Neuronal stem cell (in vitro differentiated cells): ENCODE measurements at regions not wholly inside any gene's neighbourhood (a gene's known extent, or its start where the extent isn't known, plus 50 kb on each side); places are given as distances from the start of the nearest gene placed in this dataset.

ENCODE experiments used
- DNase-seq: peaks from one replicate; pipeline ENCODE4 v3.0.0-alpha.2; 2013; ENCODE audit warnings: low spot score
- H2AFZ ChIP-seq: one replicate; pipeline ENCODE4 v1.6.1; 2013; ENCODE audit warnings: mild to moderate bottlenecking, low read length, inconsistent platforms
- H2AK5ac ChIP-seq: 2 replicates; pipeline ENCODE4 v1.6.1; 2013; ENCODE audit warnings: low read depth, mild to moderate bottlenecking, inconsistent platforms, low read length, moderate library complexity, mixed read lengths
- H2BK120ac ChIP-seq: 2 replicates; pipeline ENCODE4 v1.6.1; 2013; ENCODE audit warnings: low read depth, mild to moderate bottlenecking, inconsistent platforms, low read length, moderate library complexity, mixed read lengths
- H2BK12ac ChIP-seq: one replicate; pipeline ENCODE4 v1.6.1; 2013; ENCODE audit warnings: low read length, inconsistent platforms
- H2BK15ac ChIP-seq: 2 replicates; pipeline ENCODE4 v1.6.1; 2013; ENCODE audit warnings: mild to moderate bottlenecking, low read length, inconsistent platforms, mixed read lengths
- H2BK5ac ChIP-seq: one replicate; pipeline ENCODE4 v1.6.1; 2013; ENCODE audit warnings: inconsistent platforms, mild to moderate bottlenecking, low read length, moderate library complexity
- H3K14ac ChIP-seq: one replicate; pipeline ENCODE4 v1.6.1; 2013; ENCODE audit warnings: low read length, inconsistent platforms
- H3K18ac ChIP-seq: 2 replicates; pipeline ENCODE4 v1.6.1; 2013; ENCODE audit warnings: low read length, inconsistent platforms
- H3K23ac ChIP-seq: 2 replicates; pipeline ENCODE4 v1.6.1; 2013; ENCODE audit warnings: low read depth, mild to moderate bottlenecking, mixed read lengths, low read length, inconsistent platforms; ENCODE audit not compliant: poor library complexity
- H3K27ac ChIP-seq: replicated peaks from 3 replicates; pipeline ENCODE4 v1.5.1; 2013; ENCODE audit warnings: low read length, inconsistent platforms
- H3K27me3 ChIP-seq, 3 experiments: 2 replicates each; pipeline ENCODE4 v1.6.1; 2013; ENCODE audit warnings: low read length in 3 of 3, mild to moderate bottlenecking in 2 of 3, inconsistent platforms in 1 of 3, low read depth in 1 of 3, mixed read lengths in 1 of 3, moderate library complexity in 1 of 3; ENCODE audit not compliant: control insufficient read depth in 3 of 3, insufficient read depth in 3 of 3
- H3K36me3 ChIP-seq, 2 donors: replicated peaks in 1 of 2; 2 replicates each; pipeline ENCODE4 v1.6.1; 2013; ENCODE audit warnings: low read length in 2 of 2; ENCODE audit not compliant: control insufficient read depth in 2 of 2, insufficient read depth in 2 of 2
- H3K4ac ChIP-seq: 2 replicates; pipeline ENCODE4 v1.6.1; 2013; ENCODE audit warnings: inconsistent platforms, mild to moderate bottlenecking, low read length, moderate library complexity
- H3K4me1 ChIP-seq, 2 donors: 1 replicate in 1 of 2; 2 replicates in 1 of 2; pipeline ENCODE4 v1.6.1; 2013; ENCODE audit warnings: low read length in 2 of 2, low read depth in 1 of 2; ENCODE audit not compliant: control insufficient read depth in 2 of 2, insufficient read depth in 1 of 2
- H3K4me2 ChIP-seq: one replicate; pipeline ENCODE4 v1.6.1; 2013; ENCODE audit warnings: mild to moderate bottlenecking, low read length, inconsistent platforms; ENCODE audit not compliant: insufficient read depth, poor library complexity, severe bottlenecking
- H3K4me3 ChIP-seq, 2 donors: 2 replicates each; pipeline ENCODE4 v1.5.1; 2013; ENCODE audit warnings: low read length in 2 of 2, mild to moderate bottlenecking in 2 of 2, inconsistent platforms in 1 of 2, moderate library complexity in 1 of 2
- H3K79me1 ChIP-seq: one replicate; pipeline ENCODE4 v1.6.1; 2013; ENCODE audit warnings: low read depth, mild to moderate bottlenecking, inconsistent platforms, low read length, moderate library complexity
- H3K9ac ChIP-seq: one replicate; pipeline ENCODE4 v1.6.1; 2013; ENCODE audit warnings: mild to moderate bottlenecking, low read depth, low read length, inconsistent platforms; ENCODE audit not compliant: poor library complexity
- H3K9me3 ChIP-seq, 2 donors: replicated peaks in 1 of 2; 2 replicates each; pipeline versions ENCODE3 to v1.6.1; 2013; ENCODE audit warnings: low read length in 2 of 2, mild to moderate bottlenecking in 2 of 2, inconsistent platforms in 1 of 2, low read depth in 1 of 2, mixed read lengths in 1 of 2, moderate library complexity in 1 of 2; ENCODE audit not compliant: control insufficient read depth in 2 of 2, insufficient read depth in 1 of 2
- H4K8ac ChIP-seq: one replicate; pipeline ENCODE4 v1.6.1; 2013; ENCODE audit warnings: low read depth, mild to moderate bottlenecking, inconsistent platforms, low read length, moderate library complexity
- H4K91ac ChIP-seq: one replicate; pipeline ENCODE4 v1.6.1; 2013; ENCODE audit warnings: low read length, low read depth, mild to moderate bottlenecking, inconsistent platforms; ENCODE audit not compliant: poor library complexity
- WGBS, 2 donors: extraction: QIAGEN DNeasy Blood & Tissue Kit; methylation state at CpG; one replicate each; pipeline ENCODE4 v1.1.7; 2013; ENCODE audit warnings: missing lambda C conversion rate in 2 of 2, mixed read lengths in 1 of 2; ENCODE audit not compliant: insufficient read length in 2 of 2, insufficient replicate concordance in 1 of 2; ENCODE audit errors: extremely low coverage in 2 of 2; 5-methylcytosine and 5-hydroxymethylcytosine counted together

GRCh38 chr1:81197591-81197990 is 603.1 kb upstream of the ADGRL2 start:
- Histone ChIP-seq H3K4me2 (no peak overlapping the region), H3K14ac (no peak overlapping the region), H3K4me3 (no peak overlapping the region), H4K91ac (no peak overlapping the region), H3K4ac (no peak overlapping the region), H3K9me3 (no peaks in the 10 kb centered on the region), H2BK12ac (no peak overlapping the region), H3K36me3 (no peaks in the 10 kb centered on the region), H3K4me1 (peaks cover 0 to 5% of the 10 kb centered on the region in 2 donors), H3K23ac (no peak overlapping the region), H2BK5ac (no peak overlapping the region), H3K79me1 (no peaks in the 10 kb centered on the region), H3K27ac (no peak overlapping the region), H2BK120ac (no peak overlapping the region), H3K9ac (no peak overlapping the region), H2AFZ (no peak overlapping the region), H3K18ac (no peak overlapping the region), H2BK15ac (no peak overlapping the region), H3K27me3 (no peaks in the 10 kb centered on the region), H4K8ac (no peak overlapping the region), H2AK5ac (no peak overlapping the region)
- WGBS, 2 donors, result no CpG with 5 or more reads among the region's 3 CpGs
- DNase-seq, result no peak

GRCh38 chr1:81192647-81193642 is 607.8 kb upstream of the ADGRL2 start:
- no peak overlapping the region for H3K4me2 ChIP-seq
- no peak overlapping the region for H3K4me3 ChIP-seq
- H2BK15ac ChIP-seq, result no peak overlapping the region
- no peaks in the 10 kb centered on the region for H3K79me1 ChIP-seq
- H4K91ac ChIP-seq, result no peak overlapping the region
- no peak overlapping the region for H3K14ac ChIP-seq
- no peak overlapping the region for H2AK5ac ChIP-seq
- no peak overlapping the region for H2AFZ ChIP-seq
- no peak overlapping the region for H3K23ac ChIP-seq
- H3K18ac ChIP-seq, result no peak overlapping the region
- no peaks in the 10 kb centered on the region for H3K9me3 ChIP-seq
- DNase-seq, result no peak
- H2BK5ac ChIP-seq, result no peak overlapping the region
- WGBS, 2 donors, result no CpG with 5 or more reads among the region's 7 CpGs
- no peaks in the 10 kb centered on the region for H3K27me3 ChIP-seq
- no peak overlapping the region for H3K9ac ChIP-seq
- no peak overlapping the region for H3K27ac ChIP-seq
- no peak overlapping the region for H4K8ac ChIP-seq
- H2BK12ac ChIP-seq, result no peak overlapping the region
- no peak overlapping the region for H2BK120ac ChIP-seq
- H3K36me3 ChIP-seq, result no peaks in the 10 kb centered on the region
- H3K4me1 ChIP-seq, result no peaks in the 10 kb centered on the region
- no peak overlapping the region for H3K4ac ChIP-seq

GRCh38 chr1:81190003-81190402 is 610.7 kb upstream of the ADGRL2 start:
- Histone ChIP-seq H3K4ac (no peak overlapping the region), H2BK120ac (no peak overlapping the region), H3K14ac (no peak overlapping the region), H2BK15ac (no peak overlapping the region), H3K4me1 (no peaks in the 10 kb centered on the region), H3K4me2 (no peak overlapping the region), H3K27ac (no peak overlapping the region), H3K4me3 (no peak overlapping the region), H3K23ac (no peak overlapping the region), H3K9ac (no peak overlapping the region), H3K36me3 (no peaks in the 10 kb centered on the region), H2AK5ac (no peak overlapping the region), H2AFZ (no peak overlapping the region), H4K91ac (no peak overlapping the region), H2BK12ac (no peak overlapping the region), H4K8ac (no peak overlapping the region), H3K79me1 (no peaks in the 10 kb centered on the region), H3K9me3 (no peaks in the 10 kb centered on the region), H3K27me3 (no peaks in the 10 kb centered on the region), H2BK5ac (no peak overlapping the region), H3K18ac (no peak overlapping the region)
- whole genome bisulfite sequencing, 2 donors, result no CpG with 5 or more reads among the region's 3 CpGs
- no peak for DNase-seq

- Histone ChIP-seq H3K4me3 (no peak overlapping the region), H2AK5ac (no peak overlapping the region), H2BK5ac (no peak overlapping the region), H3K9me3 (no peaks in the 10 kb centered on the region), H3K4me2 (no peak overlapping the region), H3K18ac (no peak overlapping the region), H3K79me1 (no peaks in the 10 kb centered on the region), H2AFZ (no peak overlapping the region), H3K27me3 (no peaks in the 10 kb centered on the region), H3K27ac (no peak overlapping the region), H4K91ac (no peak overlapping the region), H3K23ac (no peak overlapping the region), H2BK12ac (no peak overlapping the region), H2BK15ac (no peak overlapping the region), H3K4ac (no peak overlapping the region), H3K14ac (no peak overlapping the region), H3K4me1 (no peaks in the 10 kb centered on the region), H3K9ac (no peak overlapping the region), H3K36me3 (no peaks in the 10 kb centered on the region), H2BK120ac (no peak overlapping the region), H4K8ac (no peak overlapping the region)
- WGBS, 2 donors, result 100% methylated on average over 1 of the region's 1 CpG; no CpG with 5 or more reads in 1 of the 2 donors
- DNase-seq, result no peak
Observed at GRCh38 chr1:81187635-81188034, 613.1 kb upstream of the ADGRL2 start.
